H9 (cell line): ENCODE measurements at regions not wholly inside any gene's neighbourhood (a gene's known extent, or its start where the extent isn't known, plus 50 kb on each side); places are given as distances from the start of the nearest gene placed in this dataset.
A peak's percentile ranks its signal among the peaks of the same experiment; 100 is the strongest.
"Not testable (repeated sequence)": the region's sequence is repeated elsewhere in the genome, so short reads cannot be mapped to it uniquely, and the experiment has no call there.

Experiments used
- DNase-seq: peaks from one replicate; pipeline ENCODE4 v3.0.0-alpha.2; 2017
- H2AFZ ChIP-seq: one replicate; pipeline ENCODE4 v1.6.1; 2013; ENCODE audit warnings: mild to moderate bottlenecking, low read length, control low read depth, moderate library complexity
- H2AK5ac ChIP-seq: 2 replicates; pipeline ENCODE4 v1.6.1; 2013; ENCODE audit warnings: low read length, control low read depth, mixed read lengths; ENCODE audit not compliant: insufficient read length
- H2BK120ac ChIP-seq: one replicate; pipeline ENCODE4 v1.6.1; 2013; ENCODE audit warnings: low read depth, mild to moderate bottlenecking, low read length, control low read depth, inconsistent platforms; ENCODE audit not compliant: poor library complexity, severe bottlenecking
- H2BK12ac ChIP-seq: 2 replicates; pipeline ENCODE4 v1.6.1; 2013; ENCODE audit warnings: low read length, control low read depth, mixed read lengths, low read depth; ENCODE audit not compliant: insufficient read length
- H2BK15ac ChIP-seq: 2 replicates; pipeline ENCODE4 v1.6.1; 2013; ENCODE audit warnings: low read depth, low read length, control low read depth
- H2BK20ac ChIP-seq: one replicate; pipeline ENCODE4 v1.6.1; 2013; ENCODE audit warnings: low read depth, mild to moderate bottlenecking, low read length, control low read depth, inconsistent platforms; ENCODE audit not compliant: poor library complexity, severe bottlenecking
- H2BK5ac ChIP-seq: 2 replicates; pipeline ENCODE4 v1.6.1; 2013; ENCODE audit warnings: low read length, control low read depth, mixed read lengths; ENCODE audit not compliant: insufficient read length
- H3K14ac ChIP-seq: 2 replicates; pipeline ENCODE4 v1.6.1; 2013; ENCODE audit warnings: low read length, control low read depth; ENCODE audit not compliant: insufficient read depth
- H3K18ac ChIP-seq: 2 replicates; pipeline ENCODE4 v1.6.1; 2013; ENCODE audit warnings: low read depth, mild to moderate bottlenecking, mixed read lengths, low read length, control low read depth; ENCODE audit not compliant: insufficient read length
- H3K23ac ChIP-seq: 2 replicates; pipeline ENCODE4 v1.6.1; 2013; ENCODE audit warnings: low read length, control low read depth, mixed read lengths, low read depth; ENCODE audit not compliant: insufficient read length
- H3K23me2 ChIP-seq: 2 replicates; pipeline ENCODE4 v1.6.1; 2013; ENCODE audit warnings: low read depth, mild to moderate bottlenecking, mixed read lengths, low read length, control low read depth; ENCODE audit not compliant: insufficient read length, poor library complexity, severe bottlenecking
- H3K27ac ChIP-seq: 2 replicates; pipeline ENCODE4 v1.5.1; 2013; ENCODE audit warnings: low read length, control low read depth, mixed read lengths, low read depth; ENCODE audit not compliant: insufficient read length
- H3K27me3 ChIP-seq: 2 replicates; pipeline ENCODE4 v1.6.1; 2013; ENCODE audit warnings: low read length, control low read depth, inconsistent platforms; ENCODE audit not compliant: insufficient read depth
- H3K4ac ChIP-seq: 2 replicates; pipeline ENCODE4 v1.6.1; 2013; ENCODE audit warnings: low read depth, mild to moderate bottlenecking, control low read depth, inconsistent platforms, low read length, moderate library complexity
- H3K4me1 ChIP-seq: 2 replicates; pipeline ENCODE4 v1.6.1; 2013; ENCODE audit warnings: low read length, control low read depth, inconsistent platforms; ENCODE audit not compliant: insufficient read depth
- H3K4me2 ChIP-seq: 2 replicates; pipeline ENCODE4 v1.6.1; 2013; ENCODE audit warnings: low read length, control low read depth, mixed read lengths; ENCODE audit not compliant: insufficient read length, insufficient read depth
- H3K56ac ChIP-seq: 2 replicates; pipeline ENCODE4 v1.6.1; 2013; ENCODE audit warnings: low read depth, mild to moderate bottlenecking, mixed read lengths, low read length, control low read depth; ENCODE audit not compliant: insufficient read length
- H3K79me1 ChIP-seq: 2 replicates; pipeline ENCODE4 v1.6.1; 2013; ENCODE audit warnings: low read depth, mild to moderate bottlenecking, moderate library complexity, low read length, control low read depth, inconsistent platforms; ENCODE audit not compliant: insufficient read depth, poor library complexity, severe bottlenecking
- H3K79me2 ChIP-seq: 2 replicates; pipeline ENCODE4 v1.6.1; 2013; ENCODE audit warnings: low read length, control low read depth, inconsistent platforms; ENCODE audit not compliant: insufficient read depth
- H3K9ac ChIP-seq: 2 replicates; pipeline ENCODE4 v1.6.1; 2013; ENCODE audit warnings: low read length, control low read depth, mixed read lengths; ENCODE audit not compliant: insufficient read length; ENCODE audit errors: extremely low read depth
- H3K9me3 ChIP-seq: one replicate; pipeline ENCODE4 v1.6.1; 2013; ENCODE audit warnings: low read depth, low read length, inconsistent platforms; ENCODE audit not compliant: control insufficient read depth
- H3T11ph ChIP-seq: one replicate; pipeline ENCODE4 v1.6.1; 2013; ENCODE audit warnings: mild to moderate bottlenecking, low read length, control low read depth, inconsistent platforms
- H4K20me1 ChIP-seq: one replicate; pipeline ENCODE4 v1.6.1; 2013; ENCODE audit not compliant: control insufficient read depth, insufficient read length, insufficient read depth
- H4K5ac ChIP-seq: 2 replicates; pipeline ENCODE4 v1.6.1; 2013; ENCODE audit warnings: low read depth, mild to moderate bottlenecking, mixed read lengths, low read length, control low read depth; ENCODE audit not compliant: insufficient read length
- H4K8ac ChIP-seq: replicated peaks from 2 replicates; pipeline ENCODE4 v1.6.1; 2013; ENCODE audit warnings: low read length, control low read depth, mixed read lengths, low read depth; ENCODE audit not compliant: insufficient read length
- H4K91ac ChIP-seq: 2 replicates; pipeline ENCODE4 v1.6.1; 2013; ENCODE audit warnings: low read depth, mild to moderate bottlenecking, moderate library complexity, mixed read lengths, low read length, control low read depth; ENCODE audit not compliant: insufficient read length
- H3K27ac Mint-ChIP-seq, 3 experiments: 2 replicates in 2 of 3; 3 replicates in 1 of 3; pipeline ENCODE4 v1.8.0; 2020 to 2021; ENCODE audit warnings: mixed read lengths in 3 of 3, mild to moderate bottlenecking in 1 of 3, moderate library complexity in 1 of 3
- H3K27me3 Mint-ChIP-seq: 2 replicates; pipeline ENCODE4 v1.8.0; 2021; ENCODE audit warnings: low read depth, mild to moderate bottlenecking, moderate library complexity, mixed read lengths
- H3K36me3 Mint-ChIP-seq, 3 experiments: 2 replicates in 2 of 3; 3 replicates in 1 of 3; pipeline ENCODE4 v1.8.0; 2020 to 2021; ENCODE audit warnings: low read depth in 3 of 3, mixed read lengths in 3 of 3; ENCODE audit not compliant: insufficient read depth in 1 of 3
- H3K4me1 Mint-ChIP-seq, 2 experiments: 2 replicates each; pipeline ENCODE4 v1.8.0; 2020; ENCODE audit warnings: mixed read lengths in 2 of 2
- H3K4me3 Mint-ChIP-seq, 2 experiments: 2 replicates in 1 of 2; 3 replicates in 1 of 2; pipeline ENCODE4 v1.8.0; 2020 to 2021; ENCODE audit warnings: mild to moderate bottlenecking in 2 of 2, mixed read lengths in 2 of 2, moderate library complexity in 1 of 2
- H3K9me3 Mint-ChIP-seq, 2 experiments: 2 replicates in 1 of 2; 3 replicates in 1 of 2; pipeline ENCODE4 v1.8.0; 2020; ENCODE audit warnings: mild to moderate bottlenecking in 2 of 2, mixed read lengths in 2 of 2, moderate library complexity in 1 of 2
- WGBS: extraction: QIAGEN DNeasy Blood & Tissue Kit; methylation state at CpG from one replicate; pipeline ENCODE4 v1.1.7; 2013; ENCODE audit warnings: missing lambda C conversion rate, low lambda C conversion rate, mixed read lengths; ENCODE audit not compliant: insufficient read length; ENCODE audit errors: extremely low coverage; 5-methylcytosine and 5-hydroxymethylcytosine counted together
- TF ChIP-seq, protein P1 (sequence below): fragments of 200-600 bp; sonication (generic); conservative IDR thresholded peaks from 3 replicates; pipeline ENCODE4 v1.8.0; 2021; ENCODE audit warnings: antibody characterized with exemption, mild to moderate bottlenecking

DNA sequence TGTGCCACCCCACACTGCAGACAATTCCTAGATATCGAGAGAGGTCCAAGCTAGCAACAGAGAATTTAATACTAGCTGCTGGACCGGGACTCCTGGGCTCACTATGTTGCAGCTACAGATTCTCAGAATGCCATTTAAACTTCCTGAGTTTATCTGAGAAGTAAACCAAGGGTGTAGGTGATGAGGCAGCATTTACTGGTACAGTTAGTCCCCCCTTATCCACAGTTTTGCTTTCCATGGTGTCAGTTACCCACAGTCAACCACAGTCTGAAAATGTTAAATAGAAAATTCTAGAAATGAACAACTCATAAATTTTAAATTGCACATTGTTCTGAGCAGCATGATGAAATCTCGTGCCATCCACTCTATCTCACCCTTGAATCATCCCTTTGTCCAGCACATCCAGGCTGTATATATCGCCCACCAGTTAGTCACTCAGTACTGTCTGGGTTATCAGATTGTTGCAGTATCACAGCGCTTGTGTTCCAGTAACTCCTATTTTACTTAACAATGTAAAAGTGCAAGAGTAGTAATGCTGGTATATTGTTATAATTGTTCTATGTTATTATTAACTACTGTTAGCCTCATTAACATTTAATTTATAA, 157.5 kb upstream of the NBPF9 start:
- H3K79me1 ChIP-seq, H3K27ac Mint-ChIP-seq, H3K4ac ChIP-seq, H3K4me3 Mint-ChIP-seq, H3K9me3 ChIP-seq, H3K27me3 Mint-ChIP-seq, H2AFZ ChIP-seq, H3K9ac ChIP-seq, H2BK120ac ChIP-seq, H3K27me3 ChIP-seq, H2BK15ac ChIP-seq, H4K8ac ChIP-seq, H4K20me1 ChIP-seq, DNase-seq, H3K14ac ChIP-seq, H3K4me1 Mint-ChIP-seq, H4K91ac ChIP-seq, H3K79me2 ChIP-seq, H3K4me2 ChIP-seq, H3K27ac ChIP-seq, H3K18ac ChIP-seq, H3K9me3 Mint-ChIP-seq, H3K36me3 Mint-ChIP-seq, H3K23ac ChIP-seq, H2BK12ac ChIP-seq, H2BK5ac ChIP-seq, H3T11ph ChIP-seq, H4K5ac ChIP-seq, H3K4me1 ChIP-seq, H3K56ac ChIP-seq, H2AK5ac ChIP-seq, H2BK20ac ChIP-seq, H3K23me2 ChIP-seq: not testable (repeated sequence)
- no CpG with 5 or more reads among the region's 5 CpGs for WGBS
- TF ChIP-seq, protein P1, sequence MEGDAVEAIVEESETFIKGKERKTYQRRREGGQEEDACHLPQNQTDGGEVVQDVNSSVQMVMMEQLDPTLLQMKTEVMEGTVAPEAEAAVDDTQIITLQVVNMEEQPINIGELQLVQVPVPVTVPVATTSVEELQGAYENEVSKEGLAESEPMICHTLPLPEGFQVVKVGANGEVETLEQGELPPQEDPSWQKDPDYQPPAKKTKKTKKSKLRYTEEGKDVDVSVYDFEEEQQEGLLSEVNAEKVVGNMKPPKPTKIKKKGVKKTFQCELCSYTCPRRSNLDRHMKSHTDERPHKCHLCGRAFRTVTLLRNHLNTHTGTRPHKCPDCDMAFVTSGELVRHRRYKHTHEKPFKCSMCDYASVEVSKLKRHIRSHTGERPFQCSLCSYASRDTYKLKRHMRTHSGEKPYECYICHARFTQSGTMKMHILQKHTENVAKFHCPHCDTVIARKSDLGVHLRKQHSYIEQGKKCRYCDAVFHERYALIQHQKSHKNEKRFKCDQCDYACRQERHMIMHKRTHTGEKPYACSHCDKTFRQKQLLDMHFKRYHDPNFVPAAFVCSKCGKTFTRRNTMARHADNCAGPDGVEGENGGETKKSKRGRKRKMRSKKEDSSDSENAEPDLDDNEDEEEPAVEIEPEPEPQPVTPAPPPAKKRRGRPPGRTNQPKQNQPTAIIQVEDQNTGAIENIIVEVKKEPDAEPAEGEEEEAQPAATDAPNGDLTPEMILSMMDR: 0 out of 3 replicates have a peak, but pooled peaks have one; percentile 4

DNA sequence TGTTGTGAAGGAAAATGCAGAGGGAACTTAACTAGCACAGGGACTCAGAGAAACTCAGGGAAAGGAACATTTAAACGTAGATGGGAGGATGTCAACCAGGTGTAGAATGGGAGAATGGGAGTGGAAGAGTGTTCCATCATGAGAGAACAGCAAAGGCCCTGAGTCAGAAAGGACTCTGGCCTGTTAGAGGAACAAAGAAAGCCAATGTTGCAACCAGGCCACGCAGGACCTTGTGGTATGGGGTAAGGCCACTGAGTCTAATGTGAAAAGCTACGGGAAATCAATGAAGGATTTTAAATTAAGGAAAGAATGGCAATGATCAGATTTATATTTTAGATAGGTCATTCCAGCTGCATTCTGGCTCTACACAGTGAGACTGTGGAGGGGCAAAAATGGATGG, 163.9 kb upstream of the NBPF9 start:
- H3K9me3 Mint-ChIP-seq, H3K9me3 ChIP-seq, H4K20me1 ChIP-seq, H3K4me1 Mint-ChIP-seq, H3K14ac ChIP-seq, H3K18ac ChIP-seq, H3K4me2 ChIP-seq, H2BK20ac ChIP-seq, H3K56ac ChIP-seq, H3K23me2 ChIP-seq, H2AK5ac ChIP-seq, H3K79me2 ChIP-seq, H3K9ac ChIP-seq, H3K23ac ChIP-seq, DNase-seq, H3K4ac ChIP-seq, H4K91ac ChIP-seq, H2AFZ ChIP-seq, H2BK12ac ChIP-seq, H2BK15ac ChIP-seq, H3K27ac ChIP-seq, H2BK120ac ChIP-seq, H3K27me3 ChIP-seq, H2BK5ac ChIP-seq, H3K4me3 Mint-ChIP-seq, H3K27ac Mint-ChIP-seq, H3T11ph ChIP-seq, H3K79me1 ChIP-seq, H3K36me3 Mint-ChIP-seq, H4K8ac ChIP-seq, H4K5ac ChIP-seq, H3K27me3 Mint-ChIP-seq, H3K4me1 ChIP-seq: not testable (repeated sequence)
- no CpG with 5 or more reads among the region's 3 CpGs for WGBS
